ENCODE measurements at regions not wholly inside any gene's neighbourhood (a gene's known extent, or its start where the extent isn't known, plus 50 kb on each side); places are given as distances from the start of the nearest gene placed in this dataset.

DNA sequence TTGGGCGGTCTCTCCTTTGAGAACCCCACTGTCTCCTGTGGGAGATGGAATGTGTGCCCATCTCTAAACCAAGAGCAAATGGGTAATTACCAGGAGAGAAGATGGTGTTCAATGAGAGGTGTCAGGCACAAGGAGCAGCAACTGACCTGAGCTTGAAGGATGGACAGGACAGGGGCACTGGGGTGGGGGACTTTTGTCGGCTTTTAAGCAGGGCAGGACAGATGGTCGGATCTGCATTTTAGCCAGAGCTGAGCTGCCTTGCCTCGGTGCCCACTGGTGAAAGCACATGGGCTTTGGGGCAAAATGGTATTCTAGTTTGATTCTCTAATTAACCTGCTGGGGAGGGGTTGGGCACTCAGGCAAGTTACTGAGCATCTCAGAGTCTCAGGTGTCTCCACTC, 98.0 kb downstream of the INHBB start:
- DNase-seq (peak in 1 of 5 donors; percentile 21), FAIRE-seq (no peak)
- Histone ChIP-seq H3K9me3 (ENCODE audit: control insufficient read depth in 2 of 3, insufficient read depth in 1 of 3, low read length in 3 of 3) (no peaks in the 10 kb centered on the region), H3K4me1 (ENCODE audit: control insufficient read depth in 2 of 3, insufficient read depth in 2 of 3, low read depth in 1 of 3, low read length in 3 of 3) (peaks cover 0 to 5% (median 0%) of the 10 kb centered on the region in 3 donors), H3K9ac (ENCODE audit: low read length in 3 of 3) (no peak overlapping the region), H3K27ac (ENCODE audit: low read depth in 2 of 2, low read length in 2 of 2) (no peak overlapping the region), H3K36me3 (ENCODE audit: control insufficient read depth in 2 of 3, insufficient read depth in 3 of 3, low read length in 3 of 3) (no peaks in the 10 kb centered on the region), H3K27me3 (ENCODE audit: control insufficient read depth, insufficient read depth, low read length) (peaks cover 5% of the 10 kb centered on the region), H3K4me3 (ENCODE audit: low read length in 3 of 3) (no peak overlapping the region)
- intact Hi-C loops (cut with DNase I): no loop called here
- TF ChIP-seq, protein P1, sequence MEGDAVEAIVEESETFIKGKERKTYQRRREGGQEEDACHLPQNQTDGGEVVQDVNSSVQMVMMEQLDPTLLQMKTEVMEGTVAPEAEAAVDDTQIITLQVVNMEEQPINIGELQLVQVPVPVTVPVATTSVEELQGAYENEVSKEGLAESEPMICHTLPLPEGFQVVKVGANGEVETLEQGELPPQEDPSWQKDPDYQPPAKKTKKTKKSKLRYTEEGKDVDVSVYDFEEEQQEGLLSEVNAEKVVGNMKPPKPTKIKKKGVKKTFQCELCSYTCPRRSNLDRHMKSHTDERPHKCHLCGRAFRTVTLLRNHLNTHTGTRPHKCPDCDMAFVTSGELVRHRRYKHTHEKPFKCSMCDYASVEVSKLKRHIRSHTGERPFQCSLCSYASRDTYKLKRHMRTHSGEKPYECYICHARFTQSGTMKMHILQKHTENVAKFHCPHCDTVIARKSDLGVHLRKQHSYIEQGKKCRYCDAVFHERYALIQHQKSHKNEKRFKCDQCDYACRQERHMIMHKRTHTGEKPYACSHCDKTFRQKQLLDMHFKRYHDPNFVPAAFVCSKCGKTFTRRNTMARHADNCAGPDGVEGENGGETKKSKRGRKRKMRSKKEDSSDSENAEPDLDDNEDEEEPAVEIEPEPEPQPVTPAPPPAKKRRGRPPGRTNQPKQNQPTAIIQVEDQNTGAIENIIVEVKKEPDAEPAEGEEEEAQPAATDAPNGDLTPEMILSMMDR (IDR thresholded peaks at IDR 0.05; ENCODE audit: borderline replicate concordance, extremely low read depth, insufficient read depth): no peak

GRCh38 chr2:120444691-120445240, 98.8 kb downstream of the INHBB start:
- Histone ChIP-seq H3K4me1 (ENCODE audit: control insufficient read depth in 2 of 3, insufficient read depth in 2 of 3, low read depth in 1 of 3, low read length in 3 of 3) (peaks cover 0 to 5% (median 0%) of the 10 kb centered on the region in 3 donors), H3K27ac (ENCODE audit: low read depth in 2 of 2, low read length in 2 of 2) (no peak overlapping the region), H3K9me3 (ENCODE audit: control insufficient read depth in 2 of 3, insufficient read depth in 1 of 3, low read length in 3 of 3) (no peaks in the 10 kb centered on the region), H3K36me3 (ENCODE audit: control insufficient read depth in 2 of 3, insufficient read depth in 3 of 3, low read length in 3 of 3) (no peaks in the 10 kb centered on the region), H3K9ac (ENCODE audit: low read length in 3 of 3) (no peak overlapping the region), H3K27me3 (ENCODE audit: control insufficient read depth, insufficient read depth, low read length) (peaks cover 5% of the 10 kb centered on the region), H3K4me3 (ENCODE audit: low read length in 3 of 3) (no peak overlapping the region)
- intact Hi-C loops (cut with DNase I): no loop called here
- TF ChIP-seq, protein P1 (IDR thresholded peaks at IDR 0.05; ENCODE audit: borderline replicate concordance, extremely low read depth, insufficient read depth): no peak
- no peak for FAIRE-seq
- peak in 1 of 5 donors; percentile 26 for DNase-seq

GRCh38 chr2:120445449-120446143, 99.7 kb downstream of the INHBB start:
- Histone ChIP-seq H3K27me3 (ENCODE audit: control insufficient read depth, insufficient read depth, low read length) (peaks cover 5% of the 10 kb centered on the region), H3K4me3 (ENCODE audit: low read length in 3 of 3) (no peak overlapping the region), H3K4me1 (ENCODE audit: control insufficient read depth in 2 of 3, insufficient read depth in 2 of 3, low read depth in 1 of 3, low read length in 3 of 3) (peaks cover 0 to 5% (median 0%) of the 10 kb centered on the region in 3 donors), H3K27ac (ENCODE audit: low read depth in 2 of 2, low read length in 2 of 2) (no peak overlapping the region), H3K36me3 (ENCODE audit: control insufficient read depth in 2 of 3, insufficient read depth in 3 of 3, low read length in 3 of 3) (no peaks in the 10 kb centered on the region), H3K9ac (ENCODE audit: low read length in 3 of 3) (no peak overlapping the region), H3K9me3 (ENCODE audit: control insufficient read depth in 2 of 3, insufficient read depth in 1 of 3, low read length in 3 of 3) (no peaks in the 10 kb centered on the region)
- TF ChIP-seq, protein P1 (IDR thresholded peaks at IDR 0.05; ENCODE audit: borderline replicate concordance, extremely low read depth, insufficient read depth): no peak
- DNase-seq: peak in 4 of 5 donors; percentile 66 to 88 (median 76)
- intact Hi-C loops (cut with DNase I): no loop called here
- FAIRE-seq: no peak

All from kidney (tissue), 13 donors.